Hepatocyte (in vitro differentiated cells): ENCODE measurements at regions not wholly inside any gene's neighbourhood (a gene's known extent, or its start where the extent isn't known, plus 50 kb on each side); places are given as distances from the start of the nearest gene placed in this dataset.
A peak's percentile ranks its signal among the peaks of the same experiment; 100 is the strongest.

Source experiments
- DNase-seq: peaks from one replicate; pipeline ENCODE4 v3.0.0-alpha.2; 2016; ENCODE audit warnings: low spot score
- H2AFZ ChIP-seq: fragments of 200-600 bp; sonication (generic); 2 replicates; pipeline ENCODE4 v1.6.0; 2016; ENCODE audit warnings: antibody characterized with exemption, mild to moderate bottlenecking
- H3K27ac ChIP-seq: fragments of 200-600 bp; sonication (generic); 2 replicates; pipeline ENCODE4 v1.5.1; 2016; ENCODE audit warnings: mild to moderate bottlenecking
- H3K27me3 ChIP-seq: fragments of 200-600 bp; sonication (generic); 2 replicates; pipeline ENCODE4 v1.6.1; 2016
- H3K36me3 ChIP-seq: fragments of 200-600 bp; sonication (generic); replicated peaks from 2 replicates; pipeline ENCODE4 v1.5.1; 2016; ENCODE audit warnings: low read depth; ENCODE audit not compliant: insufficient read depth
- H3K4me1 ChIP-seq: fragments of 200-600 bp; sonication (generic); 2 replicates; pipeline ENCODE4 v1.5.1; 2016; ENCODE audit warnings: mild to moderate bottlenecking, moderate library complexity; ENCODE audit not compliant: insufficient read depth
- H3K4me2 ChIP-seq: fragments of 200-600 bp; sonication (generic); 2 replicates; pipeline ENCODE4 v1.6.0; 2016
- H3K4me3 ChIP-seq: fragments of 200-600 bp; sonication (generic); 2 replicates; pipeline ENCODE4 v1.5.1; 2016; ENCODE audit warnings: mild to moderate bottlenecking
- H3K79me2 ChIP-seq: fragments of 200-600 bp; sonication (generic); 2 replicates; pipeline ENCODE4 v1.6.0; 2017; ENCODE audit warnings: mild to moderate bottlenecking
- H3K9me2 ChIP-seq: fragments of 200-600 bp; sonication (generic); replicated peaks from 2 replicates; pipeline ENCODE4 v1.6.0; 2017; ENCODE audit warnings: mild to moderate bottlenecking; ENCODE audit not compliant: insufficient read depth
- H3K9me3 ChIP-seq: fragments of 200-600 bp; sonication (generic); 2 replicates; pipeline ENCODE4 v1.5.1; 2016; ENCODE audit warnings: low read depth, mild to moderate bottlenecking
- H4K20me1 ChIP-seq: fragments of 200-600 bp; sonication (generic); 2 replicates; pipeline ENCODE4 v1.6.0; 2016; ENCODE audit warnings: mild to moderate bottlenecking; ENCODE audit not compliant: insufficient read depth, poor library complexity, severe bottlenecking
- CTCF ChIP-seq: fragments of 200-600 bp; sonication (generic); IDR thresholded peaks from 2 replicates; pipeline ENCODE4 v1.5.1; 2016; ENCODE audit warnings: antibody characterized with exemption, mild to moderate bottlenecking; ENCODE audit not compliant: poor library complexity
- EZH2 ChIP-seq: fragments of 200-600 bp; sonication (generic); IDR thresholded peaks from 2 replicates; pipeline ENCODE4 v1.6.1; 2016; ENCODE audit warnings: antibody characterized with exemption, mild to moderate bottlenecking, borderline replicate concordance
- EZH2phosphoT487 ChIP-seq: fragments of 200-600 bp; sonication (generic); IDR thresholded peaks from one replicate; pipeline ENCODE4 v1.6.1; 2018; ENCODE audit warnings: antibody characterized with exemption, mild to moderate bottlenecking, low read depth, moderate library complexity; ENCODE audit not compliant: unreplicated experiment, severe bottlenecking
- WGBS: methylation state at CpG from one replicate; pipeline ENCODE4 v1.1.6; 2016; ENCODE audit warnings: low lambda C conversion rate; ENCODE audit errors: missing lambda C conversion rate; 5-methylcytosine and 5-hydroxymethylcytosine counted together

GRCh38 chr6:82298012-82298411 lies 50.5 kb upstream of the IBTK start:
- 64% methylated on average over 12 of the region's 12 CpGs for WGBS
- H3K79me2 ChIP-seq, result no peaks in the 10 kb centered on the region
- H2AFZ ChIP-seq, result no peak overlapping the region
- TF ChIP-seq EZH2phosphoT487 (no peak), CTCF (no peak), EZH2 (no peak)
- H3K9me2 ChIP-seq, result no peaks in the 10 kb centered on the region
- H3K27ac ChIP-seq, result peak overlapping the region; percentile 55
- H3K9me3 ChIP-seq, result no peaks in the 10 kb centered on the region
- peak; percentile 44 for DNase-seq
- no peak overlapping the region for H3K4me3 ChIP-seq
- H3K36me3 ChIP-seq, result no peaks in the 10 kb centered on the region
- H3K4me2 ChIP-seq, result no peak overlapping the region
- H4K20me1 ChIP-seq, result no peaks in the 10 kb centered on the region
- H3K27me3 ChIP-seq, result no peaks in the 10 kb centered on the region
- H3K4me1 ChIP-seq, result no peaks in the 10 kb centered on the region
